ENCODE measurements at regions not wholly inside any gene's neighbourhood (a gene's known extent, or its start where the extent isn't known, plus 50 kb on each side); places are given as distances from the start of the nearest gene placed in this dataset.

GRCh38 chr4:166501941-166502382 lies 628.9 kb downstream of the TLL1 start:
- no peaks in the 10 kb centered on the region for H3K9me3 ChIP-seq (replicated peaks)
- DNase-seq (ENCODE audit: low read depth in 1 of 2, low spot score in 2 of 2), result no peak
- no peak overlapping the region for H3K4me3 ChIP-seq
- H3K4me1 ChIP-seq (replicated peaks), result no peaks in the 10 kb centered on the region
- H3K36me3 ChIP-seq, result no peaks in the 10 kb centered on the region
- no peaks in the 10 kb centered on the region for H3K27me3 ChIP-seq (replicated peaks)
- H3K27ac ChIP-seq, result no peak overlapping the region

- Histone ChIP-seq H3K27me3 (replicated peaks) (no peaks in the 10 kb centered on the region), H3K27ac (no peak overlapping the region), H3K36me3 (no peaks in the 10 kb centered on the region), H3K4me1 (replicated peaks) (no peaks in the 10 kb centered on the region), H3K9me3 (replicated peaks) (no peaks in the 10 kb centered on the region), H3K4me3 (no peak overlapping the region)
- no peak for DNase-seq (ENCODE audit: low read depth in 1 of 2, low spot score in 2 of 2)
Observed at GRCh38 chr4:166502660-166503059, 629.6 kb downstream of the TLL1 start.

GRCh38 chr4:166506051-166506450 lies 633.0 kb downstream of the TLL1 start:
- H3K9me3 ChIP-seq (replicated peaks), result no peaks in the 10 kb centered on the region
- H3K4me1 ChIP-seq (replicated peaks), result no peaks in the 10 kb centered on the region
- no peak overlapping the region for H3K27ac ChIP-seq
- H3K4me3 ChIP-seq, result no peak overlapping the region
- H3K27me3 ChIP-seq (replicated peaks), result no peaks in the 10 kb centered on the region
- no peaks in the 10 kb centered on the region for H3K36me3 ChIP-seq
- DNase-seq (ENCODE audit: low read depth in 1 of 2, low spot score in 2 of 2), result no peak

GRCh38 chr4:166512267-166512666 lies 639.2 kb downstream of the TLL1 start:
- no peaks in the 10 kb centered on the region for H3K9me3 ChIP-seq (replicated peaks)
- DNase-seq (ENCODE audit: low read depth in 1 of 2, low spot score in 2 of 2), result no peak
- H3K4me1 ChIP-seq (replicated peaks), result no peaks in the 10 kb centered on the region

GRCh38 chr4:166518315-166518714 lies 645.3 kb downstream of the TLL1 start:
- no peak for DNase-seq (ENCODE audit: low read depth in 1 of 2, low spot score in 2 of 2)
- no peaks in the 10 kb centered on the region for H3K9me3 ChIP-seq (replicated peaks)
- H3K27me3 ChIP-seq (replicated peaks), result no peaks in the 10 kb centered on the region
- H3K36me3 ChIP-seq, result no peaks in the 10 kb centered on the region
- H3K4me3 ChIP-seq, result no peak overlapping the region
- no peak overlapping the region for H3K27ac ChIP-seq
- H3K4me1 ChIP-seq (replicated peaks), result no peaks in the 10 kb centered on the region

More at GRCh38 chr4:166512267-166512666, 639.2 kb downstream of the TLL1 start:
- H3K27ac ChIP-seq, result no peak overlapping the region
- H3K27me3 ChIP-seq (replicated peaks), result no peaks in the 10 kb centered on the region
- H3K4me3 ChIP-seq, result no peak overlapping the region
- H3K36me3 ChIP-seq, result no peaks in the 10 kb centered on the region

GRCh38 chr4:166518776-166519175 lies 645.7 kb downstream of the TLL1 start:
- no peaks in the 10 kb centered on the region for H3K27me3 ChIP-seq (replicated peaks)
- no peaks in the 10 kb centered on the region for H3K9me3 ChIP-seq (replicated peaks)
- no peak overlapping the region for H3K27ac ChIP-seq
- H3K36me3 ChIP-seq, result no peaks in the 10 kb centered on the region
- H3K4me1 ChIP-seq (replicated peaks), result no peaks in the 10 kb centered on the region
- H3K4me3 ChIP-seq, result no peak overlapping the region
- DNase-seq (ENCODE audit: low read depth in 1 of 2, low spot score in 2 of 2), result no peak

GRCh38 chr4:166519774-166520173 lies 646.7 kb downstream of the TLL1 start:
- Histone ChIP-seq H3K4me1 (replicated peaks) (no peaks in the 10 kb centered on the region), H3K9me3 (replicated peaks) (no peaks in the 10 kb centered on the region), H3K36me3 (no peaks in the 10 kb centered on the region), H3K27me3 (replicated peaks) (no peaks in the 10 kb centered on the region), H3K4me3 (no peak overlapping the region), H3K27ac (no peak overlapping the region)
- DNase-seq (ENCODE audit: low read depth in 1 of 2, low spot score in 2 of 2), result no peak

- H3K27me3 ChIP-seq (replicated peaks), result no peaks in the 10 kb centered on the region
- H3K27ac ChIP-seq, result no peak overlapping the region
- DNase-seq (ENCODE audit: low read depth in 1 of 2, low spot score in 2 of 2), result no peak
- H3K4me3 ChIP-seq, result no peak overlapping the region
- no peaks in the 10 kb centered on the region for H3K36me3 ChIP-seq
- no peaks in the 10 kb centered on the region for H3K4me1 ChIP-seq (replicated peaks)
- no peaks in the 10 kb centered on the region for H3K9me3 ChIP-seq (replicated peaks)
Observed at GRCh38 chr4:166527500-166527899, 654.5 kb downstream of the TLL1 start.

GRCh38 chr4:166531703-166532102 lies 658.7 kb downstream of the TLL1 start:
- H3K4me3 ChIP-seq, result no peak overlapping the region
- no peaks in the 10 kb centered on the region for H3K36me3 ChIP-seq
- no peaks in the 10 kb centered on the region for H3K9me3 ChIP-seq (replicated peaks)
- no peaks in the 10 kb centered on the region for H3K4me1 ChIP-seq (replicated peaks)
- H3K27me3 ChIP-seq (replicated peaks), result no peaks in the 10 kb centered on the region
- no peak for DNase-seq (ENCODE audit: low read depth in 1 of 2, low spot score in 2 of 2)
- H3K27ac ChIP-seq, result no peak overlapping the region

- no peak overlapping the region for H3K4me3 ChIP-seq
- no peaks in the 10 kb centered on the region for H3K36me3 ChIP-seq
- H3K4me1 ChIP-seq (replicated peaks), result no peaks in the 10 kb centered on the region
- H3K9me3 ChIP-seq (replicated peaks), result no peaks in the 10 kb centered on the region
- no peaks in the 10 kb centered on the region for H3K27me3 ChIP-seq (replicated peaks)
- H3K27ac ChIP-seq, result no peak overlapping the region
- DNase-seq (ENCODE audit: low read depth in 1 of 2, low spot score in 2 of 2), result no peak
Observed at GRCh38 chr4:166535865-166536264, 662.8 kb downstream of the TLL1 start.

- Histone ChIP-seq H3K4me1 (replicated peaks) (no peaks in the 10 kb centered on the region), H3K27me3 (replicated peaks) (no peaks in the 10 kb centered on the region), H3K4me3 (no peak overlapping the region), H3K27ac (no peak overlapping the region), H3K9me3 (replicated peaks) (no peaks in the 10 kb centered on the region), H3K36me3 (no peaks in the 10 kb centered on the region)
- DNase-seq (ENCODE audit: low read depth in 1 of 2, low spot score in 2 of 2), result no peak
Observed at GRCh38 chr4:166538491-166539005, 665.5 kb downstream of the TLL1 start.

GRCh38 chr4:166546009-166546408 lies 673.0 kb downstream of the TLL1 start:
- no peak overlapping the region for H3K4me3 ChIP-seq
- no peaks in the 10 kb centered on the region for H3K9me3 ChIP-seq (replicated peaks)
- H3K27me3 ChIP-seq (replicated peaks), result no peaks in the 10 kb centered on the region
- no peaks in the 10 kb centered on the region for H3K36me3 ChIP-seq
- H3K27ac ChIP-seq, result no peak overlapping the region
- no peak for DNase-seq (ENCODE audit: low read depth in 1 of 2, low spot score in 2 of 2)
- H3K4me1 ChIP-seq (replicated peaks), result no peaks in the 10 kb centered on the region

GRCh38 chr4:166577639-166578038 lies 656.7 kb downstream of the SPOCK3 start:
- no peak overlapping the region for H3K27ac ChIP-seq
- H3K9me3 ChIP-seq (replicated peaks), result no peaks in the 10 kb centered on the region
- no peaks in the 10 kb centered on the region for H3K4me1 ChIP-seq (replicated peaks)
- no peaks in the 10 kb centered on the region for H3K27me3 ChIP-seq (replicated peaks)
- no peaks in the 10 kb centered on the region for H3K36me3 ChIP-seq
- DNase-seq (ENCODE audit: low read depth in 1 of 2, low spot score in 2 of 2), result no peak
- H3K4me3 ChIP-seq, result no peak overlapping the region

GRCh38 chr4:166585491-166585890 lies 648.8 kb downstream of the SPOCK3 start:
- Histone ChIP-seq H3K36me3 (no peaks in the 10 kb centered on the region), H3K4me1 (replicated peaks) (no peaks in the 10 kb centered on the region), H3K27me3 (replicated peaks) (no peaks in the 10 kb centered on the region; the same call in 1 of the 2 replicates), H3K9me3 (replicated peaks) (no peaks in the 10 kb centered on the region), H3K4me3 (no peak overlapping the region), H3K27ac (no peak overlapping the region)
- no peak for DNase-seq (ENCODE audit: low read depth in 1 of 2, low spot score in 2 of 2)

- Histone ChIP-seq H3K4me1 (replicated peaks) (no peaks in the 10 kb centered on the region), H3K27ac (no peak overlapping the region), H3K36me3 (no peaks in the 10 kb centered on the region), H3K27me3 (replicated peaks) (no peaks in the 10 kb centered on the region; the same call in 1 of the 2 replicates), H3K9me3 (replicated peaks) (no peaks in the 10 kb centered on the region), H3K4me3 (no peak overlapping the region)
- DNase-seq (ENCODE audit: low read depth in 1 of 2, low spot score in 2 of 2), result no peak
Observed at GRCh38 chr4:166594326-166594946, 639.9 kb downstream of the SPOCK3 start.

Data from SJSA1 (cell line).